ENCODE measurements at regions not wholly inside any gene's neighbourhood (a gene's known extent, or its start where the extent isn't known, plus 50 kb on each side); places are given as distances from the start of the nearest gene placed in this dataset.

DNA sequence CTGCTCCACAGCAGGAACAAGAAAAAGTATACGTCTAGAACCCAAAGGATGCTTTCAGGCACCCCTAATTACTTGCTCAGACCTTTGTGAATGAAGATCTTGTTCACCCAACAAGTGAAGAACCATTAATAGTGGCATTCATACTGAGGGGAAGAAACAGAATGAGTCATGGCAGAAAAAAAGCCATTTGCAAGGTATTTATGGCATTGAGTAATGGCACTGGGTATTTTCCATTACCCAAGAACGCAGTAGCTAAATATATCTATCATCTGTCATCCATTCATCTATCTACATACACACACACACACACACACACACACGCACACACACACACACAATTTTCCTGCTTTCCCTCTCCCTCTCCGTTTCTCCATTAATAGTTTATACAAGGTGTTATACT lies 56.4 kb upstream of the XIRP2 start:
- no peak for TF ChIP-seq GATA2 (IDR thresholded peaks at IDR 0.05; ENCODE audit: low read depth, low read length)
- no peak for TF ChIP-seq GATA3 (IDR thresholded peaks at IDR 0.05; ENCODE audit: low read depth, low read length)

DNA sequence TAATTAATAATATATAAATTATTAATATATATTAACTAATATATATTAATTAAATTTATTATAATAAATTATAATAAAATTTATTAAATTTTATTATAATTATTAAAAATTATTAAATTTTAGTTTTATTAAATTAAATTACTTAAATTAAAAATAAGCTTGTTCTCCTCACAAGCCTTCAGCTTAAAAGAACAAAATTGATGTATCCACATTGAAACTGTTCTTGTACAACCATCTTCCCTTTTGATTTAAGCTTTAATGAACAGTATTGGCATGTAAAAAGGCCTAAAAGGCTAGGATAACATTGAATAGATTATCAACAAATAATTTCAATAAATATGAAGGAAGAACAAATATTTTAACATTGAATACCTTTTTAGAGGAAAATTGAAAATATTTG lies 62.4 kb upstream of the XIRP2 start:
- TF ChIP-seq GATA3 (IDR thresholded peaks at IDR 0.05; ENCODE audit: low read depth, low read length): no peak
- no peak for TF ChIP-seq GATA2 (IDR thresholded peaks at IDR 0.05; ENCODE audit: low read depth, low read length)

- TF ChIP-seq GATA2 (IDR thresholded peaks at IDR 0.05; ENCODE audit: low read depth, low read length): no peak
- TF ChIP-seq GATA3 (IDR thresholded peaks at IDR 0.05; ENCODE audit: low read depth, low read length): no peak
These were observed 73.9 kb upstream of the XIRP2 start for GRCh38 chr2:166814335-166814734.

GRCh38 chr2:166812166-166812891 lies 76.0 kb upstream of the XIRP2 start:
- TF ChIP-seq GATA3 (IDR thresholded peaks at IDR 0.05; ENCODE audit: low read depth, low read length) (no peak), GATA2 (IDR thresholded peaks at IDR 0.05; ENCODE audit: low read depth, low read length) (no peak)

GRCh38 chr2:166805753-166806152 lies 82.5 kb upstream of the XIRP2 start:
- no peak for TF ChIP-seq GATA3 (IDR thresholded peaks at IDR 0.05; ENCODE audit: low read depth, low read length)
- TF ChIP-seq GATA2 (IDR thresholded peaks at IDR 0.05; ENCODE audit: low read depth, low read length): no peak

DNA sequence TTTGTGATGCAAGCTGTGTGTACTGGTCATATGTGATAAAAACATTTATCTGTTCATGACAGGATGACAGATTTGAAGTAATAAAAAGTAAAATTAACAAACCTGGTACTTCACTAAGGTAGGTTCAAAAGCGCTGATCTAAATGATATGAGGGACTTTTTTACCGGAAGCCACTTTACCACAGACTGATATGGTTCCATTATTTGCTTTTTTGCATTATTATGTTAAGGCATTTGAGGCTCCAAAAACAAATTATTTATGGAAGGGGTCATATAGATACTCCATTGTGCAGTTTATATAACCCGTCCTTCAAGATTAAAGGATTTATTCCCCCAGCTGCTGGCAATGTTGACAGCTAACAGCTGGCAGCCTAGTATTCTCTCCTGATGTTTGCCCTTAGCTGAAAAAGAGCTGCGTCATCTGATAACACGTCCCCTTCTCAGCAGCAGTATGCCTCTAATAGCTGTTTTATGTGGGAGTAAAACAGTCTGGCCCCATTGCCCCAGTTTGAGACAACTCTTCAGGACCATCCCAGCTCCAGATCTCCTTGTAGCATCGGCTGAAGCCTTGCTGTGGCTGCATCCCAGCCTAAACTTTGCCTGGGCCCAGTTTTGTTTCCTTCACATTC lies 84.8 kb upstream of the XIRP2 start:
- TF ChIP-seq GATA3 (IDR thresholded peaks at IDR 0.05; ENCODE audit: low read depth, low read length) (no peak), GATA2 (IDR thresholded peaks at IDR 0.05; ENCODE audit: low read depth, low read length) (peak; percentile 75)

- TF ChIP-seq GATA3 (IDR thresholded peaks at IDR 0.05; ENCODE audit: low read depth, low read length): no peak
These were observed 85.8 kb upstream of the XIRP2 start for GRCh38 chr2:166802475-166802874.

- no peak for TF ChIP-seq GATA2 (IDR thresholded peaks at IDR 0.05; ENCODE audit: low read depth, low read length)
- TF ChIP-seq GATA3 (IDR thresholded peaks at IDR 0.05; ENCODE audit: low read depth, low read length): no peak
These were observed 95.5 kb upstream of the XIRP2 start for GRCh38 chr2:166792808-166793207.

DNA sequence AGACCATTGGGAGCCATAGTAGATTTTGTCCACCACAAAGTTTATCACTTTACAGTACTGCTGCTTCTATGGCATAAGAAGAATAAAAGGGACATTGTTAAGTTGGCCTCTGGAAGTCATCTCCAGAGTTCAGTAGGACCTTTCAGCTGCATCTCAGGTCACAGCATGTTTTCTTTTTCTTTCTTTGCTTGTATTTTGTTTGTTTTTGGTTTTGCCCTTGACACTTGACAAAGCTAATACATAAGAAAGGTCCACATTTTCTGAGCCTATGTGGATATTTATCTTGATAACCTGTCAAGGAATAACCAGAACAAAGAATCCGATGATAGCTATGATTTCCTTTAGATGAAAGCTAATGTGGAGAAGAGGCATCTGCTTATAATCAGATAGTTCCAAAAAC lies 101.6 kb upstream of the XIRP2 start:
- TF ChIP-seq GATA3 (IDR thresholded peaks at IDR 0.05; ENCODE audit: low read depth, low read length): no peak

GRCh38 chr2:166784296-166784946 lies 103.9 kb upstream of the XIRP2 start:
- no peak for TF ChIP-seq GATA3 (IDR thresholded peaks at IDR 0.05; ENCODE audit: low read depth, low read length)

GRCh38 chr2:166775176-166775575 lies 113.1 kb upstream of the XIRP2 start:
- no peak for TF ChIP-seq GATA3 (IDR thresholded peaks at IDR 0.05; ENCODE audit: low read depth, low read length)
- TF ChIP-seq GATA2 (IDR thresholded peaks at IDR 0.05; ENCODE audit: low read depth, low read length): no peak

DNA sequence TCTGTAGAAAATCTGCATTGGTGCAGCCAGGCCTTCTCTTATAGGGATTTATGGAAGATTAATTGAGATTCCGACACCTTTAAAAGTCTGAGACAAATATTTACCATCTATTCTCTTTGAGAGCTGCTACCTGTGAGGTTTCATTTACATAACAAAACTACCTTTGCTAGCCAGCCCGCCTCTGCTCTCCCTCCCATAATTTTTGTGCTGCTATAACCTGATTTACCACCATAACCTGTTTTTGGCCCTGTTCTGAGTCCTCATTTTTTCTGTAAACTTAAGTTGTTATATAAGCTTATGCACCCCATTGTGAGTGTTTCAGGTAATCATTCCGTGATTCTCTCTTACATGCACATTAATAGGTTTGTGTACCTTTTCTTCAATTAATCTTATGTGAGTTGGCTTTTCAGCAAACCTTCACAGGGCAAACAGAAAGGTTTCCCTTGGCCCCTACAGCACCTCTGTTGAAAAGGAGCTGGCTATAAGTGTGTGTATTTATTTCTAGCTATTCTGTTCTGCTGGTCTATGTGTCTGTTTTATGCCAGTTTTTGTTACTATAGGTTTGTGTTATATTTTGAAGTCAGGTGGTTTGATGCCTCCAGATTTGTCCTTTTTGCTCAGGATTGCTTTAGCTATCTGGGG lies 114.9 kb upstream of the XIRP2 start:
- no peak for TF ChIP-seq GATA3 (IDR thresholded peaks at IDR 0.05; ENCODE audit: low read depth, low read length)

GRCh38 chr2:166768393-166769123 lies 119.7 kb upstream of the XIRP2 start:
- TF ChIP-seq GATA2 (IDR thresholded peaks at IDR 0.05; ENCODE audit: low read depth, low read length) (no peak), GATA3 (IDR thresholded peaks at IDR 0.05; ENCODE audit: low read depth, low read length) (no peak)

DNA sequence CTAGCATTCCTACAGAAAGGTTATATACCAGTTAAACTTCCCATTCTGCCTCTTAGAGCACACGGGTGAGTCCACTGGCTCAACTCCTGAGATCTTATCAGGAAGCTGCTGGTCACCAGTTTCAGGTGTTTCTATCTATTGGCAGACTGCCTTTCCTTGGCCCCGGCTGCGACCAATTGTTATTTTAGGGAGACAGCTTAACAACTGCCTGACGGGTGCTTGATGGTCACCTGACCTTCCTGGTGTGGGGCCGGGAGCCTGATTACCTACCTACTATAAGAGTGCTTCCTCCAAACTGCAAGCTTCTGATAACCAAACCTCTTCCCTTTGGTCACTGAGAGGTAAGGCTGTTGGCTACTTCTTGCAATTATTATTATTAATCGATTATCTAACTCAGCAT lies 122.1 kb upstream of the XIRP2 start:
- TF ChIP-seq GATA3 (IDR thresholded peaks at IDR 0.05; ENCODE audit: low read depth, low read length) (no peak), GATA2 (IDR thresholded peaks at IDR 0.05; ENCODE audit: low read depth, low read length) (no peak)

Data from SH-SY5Y (cell line).